Transverse colon (tissue), 4 donors: ENCODE measurements at regions not wholly inside any gene's neighbourhood (a gene's known extent, or its start where the extent isn't known, plus 50 kb on each side); places are given as distances from the start of the nearest gene placed in this dataset.
"Not testable (repeated sequence)": the region's sequence is repeated elsewhere in the genome, so short reads cannot be mapped to it uniquely, and the experiment has no call there.

Experiments used
- CTCF ChIP-seq, 5 experiments: fragments of 200-600 bp in 3 of 5; fragments of 450-650 bp in 2 of 5; sonication (generic) in 3 of 5; IDR thresholded peaks; 1 replicate in 2 of 5; 2 replicates in 3 of 5; pipeline ENCODE4 v1.5.1; 2016 to 2017; ENCODE audit warnings: antibody characterized with exemption in 5 of 5, inconsistent platforms in 3 of 5, mild to moderate bottlenecking in 2 of 5, moderate library complexity in 1 of 5
- EP300 ChIP-seq: sonication (generic); formaldehyde crosslinking; IDR thresholded peaks from one replicate; pipeline ENCODE4 v1.6.1; 2017; ENCODE audit warnings: antibody characterized with exemption, low read depth
- POLR2A ChIP-seq: fragments of 450-650 bp; IDR thresholded peaks from one replicate; pipeline ENCODE4 v1.6.1; 2016; ENCODE audit warnings: antibody characterized with exemption, mild to moderate bottlenecking, moderate library complexity
- POLR2AphosphoS5 ChIP-seq, 3 donors: sonication (generic); formaldehyde crosslinking; IDR thresholded peaks; one replicate each; pipeline ENCODE4 v1.6.1; 2016; ENCODE audit warnings: antibody characterized with exemption in 3 of 3

GRCh38 chr7:66489065-66489464 lies 139.6 kb upstream of the KCTD7 start:
- not testable (repeated sequence) for TF ChIP-seq CTCF (IDR thresholded peaks at IDR 0.05); POLR2A; POLR2AphosphoS5 (IDR thresholded peaks at IDR 0.05); EP300
